GM19372 (cell line): ENCODE measurements at regions not wholly inside any gene's neighbourhood (a gene's known extent, or its start where the extent isn't known, plus 50 kb on each side); places are given as distances from the start of the nearest gene placed in this dataset.

ENCODE experiments used
- ATAC-seq: cut with Tn5 transposase; IDR thresholded peaks from one replicate; pipeline ENCODE4 v1.9.1; 2021; ENCODE audit warnings: mild to moderate bottlenecking, low read depth, moderate library complexity; ENCODE audit not compliant: unreplicated experiment

DNA sequence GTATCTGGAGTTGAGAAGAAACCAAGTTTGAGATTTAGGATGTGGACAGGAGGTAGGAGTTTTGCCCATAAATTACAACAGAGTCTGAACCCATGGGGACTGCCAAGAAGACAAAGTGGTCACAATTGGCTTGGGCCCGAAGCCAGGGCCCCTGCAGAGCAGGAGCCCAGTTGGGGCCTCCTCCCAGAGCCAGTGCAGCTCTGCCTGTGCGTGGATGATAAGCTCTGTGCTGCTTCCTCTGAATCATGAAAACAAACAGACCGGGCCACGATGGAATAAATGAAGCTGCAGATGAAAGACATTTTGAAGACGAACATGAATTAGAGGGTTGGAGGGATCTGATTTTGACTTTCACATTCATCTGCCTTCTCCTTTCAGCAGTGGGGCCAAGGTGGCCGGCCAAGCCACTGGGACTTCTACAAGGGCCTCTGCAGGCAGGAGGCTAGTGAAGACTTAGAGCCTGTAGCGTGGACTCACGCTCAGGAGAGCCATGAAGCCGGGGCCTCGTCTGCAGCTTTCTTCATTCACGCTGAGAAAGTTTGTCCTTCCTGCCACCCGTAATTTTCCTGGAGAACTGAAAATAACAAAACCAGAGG, 156.8 kb upstream of the LYZL1 start:
- ATAC-seq = no peak

DNA sequence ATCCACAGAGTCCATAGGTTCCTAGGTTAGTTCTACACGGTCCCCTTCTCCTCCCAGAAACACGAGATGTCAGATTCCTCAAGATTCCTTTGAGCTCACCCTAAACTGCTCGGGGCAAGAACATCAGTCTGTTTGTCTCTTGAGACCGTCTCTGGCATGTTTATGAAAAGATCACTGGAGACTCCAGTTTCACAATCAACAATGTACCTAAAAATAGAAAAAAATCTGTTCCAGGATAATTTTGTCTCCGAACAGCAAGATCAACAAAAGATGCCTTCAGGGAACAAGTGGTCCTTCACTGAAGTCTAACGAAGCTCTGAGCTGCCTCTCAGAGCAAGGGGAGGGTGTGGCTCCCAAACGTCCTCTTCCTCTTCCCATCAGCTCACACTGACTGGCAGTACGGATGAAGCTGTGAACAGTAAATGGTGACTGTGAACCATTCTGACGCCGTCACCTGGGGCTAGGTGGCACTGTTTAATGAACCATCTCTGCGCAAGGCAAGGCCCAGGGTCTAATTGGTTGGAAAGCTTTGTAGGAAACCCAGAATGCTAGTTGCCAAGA, 156.2 kb upstream of the LYZL1 start:
- ATAC-seq = no peak

DNA sequence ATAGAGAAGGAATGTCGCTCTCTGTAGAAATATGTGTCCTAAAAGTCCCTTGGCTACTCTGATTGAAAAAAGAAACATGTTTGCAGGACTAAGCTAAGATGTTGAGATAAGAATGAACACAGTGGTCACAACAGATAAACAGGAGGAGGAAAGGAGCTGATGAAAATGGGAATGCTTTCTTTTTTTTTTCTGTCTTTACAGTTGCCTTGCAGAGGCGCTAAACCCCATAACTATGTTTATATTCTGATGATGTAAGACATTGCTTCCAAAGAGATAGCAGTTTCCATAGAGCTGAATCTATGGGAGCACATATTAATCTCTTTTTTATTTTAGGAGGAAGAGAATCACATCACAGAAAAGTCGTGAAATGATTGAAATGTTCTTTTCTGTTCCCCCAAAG, 153.5 kb upstream of the LYZL1 start:
- no peak for ATAC-seq

DNA sequence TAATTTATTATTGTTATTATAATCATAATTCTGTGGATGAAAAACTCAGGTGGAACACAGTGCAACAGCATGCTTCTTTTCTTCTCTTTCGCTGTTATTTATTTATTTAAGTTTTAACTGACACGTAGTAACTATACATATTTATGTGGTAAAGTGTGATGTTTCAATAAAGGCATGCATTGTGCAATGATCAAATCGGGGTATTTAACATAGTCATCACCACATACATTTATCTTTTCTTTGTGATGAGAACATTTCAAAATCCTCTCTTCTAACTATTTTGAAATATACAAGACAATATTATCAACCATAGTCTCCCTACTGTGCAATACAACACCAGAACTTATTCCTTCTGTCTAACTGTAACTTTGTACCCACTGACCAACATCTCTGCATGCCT, 152.5 kb upstream of the LYZL1 start:
- no peak for ATAC-seq

DNA sequence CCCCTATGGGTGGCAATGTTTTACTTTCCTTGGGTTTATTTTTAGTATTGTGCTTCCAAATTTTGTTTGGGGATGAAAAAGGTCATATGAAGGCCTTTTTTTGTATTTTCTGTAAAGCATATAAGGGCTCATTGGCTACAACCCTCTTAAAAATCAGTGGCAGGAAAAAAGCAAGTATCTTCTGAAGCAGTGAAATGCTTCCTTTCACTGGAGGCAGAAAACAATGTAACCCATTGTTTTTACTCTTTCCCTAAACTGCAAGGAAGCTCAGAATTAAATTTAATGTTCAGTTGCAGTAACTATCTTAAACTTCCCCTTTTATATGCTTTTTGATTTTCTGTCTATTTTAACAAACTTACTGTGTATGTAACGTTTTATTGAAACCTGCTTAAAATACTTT, 148.7 kb upstream of the LYZL1 start:
- ATAC-seq = no peak

DNA sequence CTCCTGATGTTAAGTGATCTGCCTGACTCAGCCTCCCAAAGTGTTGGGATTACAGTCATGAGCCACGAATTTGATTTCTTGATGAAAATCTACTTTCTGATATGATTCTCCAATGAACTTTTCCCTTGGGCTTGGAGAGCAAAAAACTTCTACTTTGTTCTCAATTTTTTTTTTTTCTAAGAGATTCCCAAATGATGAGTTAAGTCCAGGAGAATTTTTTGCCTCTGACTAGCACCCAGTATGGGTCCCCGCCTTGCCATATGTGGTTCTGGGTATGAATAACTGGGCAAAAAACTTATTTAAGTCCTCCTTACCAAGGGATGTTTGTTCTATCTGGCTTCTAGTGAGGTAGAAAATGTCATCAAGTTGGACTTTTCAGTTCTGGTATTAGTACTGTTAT, 147.9 kb upstream of the LYZL1 start:
- ATAC-seq = no peak

DNA sequence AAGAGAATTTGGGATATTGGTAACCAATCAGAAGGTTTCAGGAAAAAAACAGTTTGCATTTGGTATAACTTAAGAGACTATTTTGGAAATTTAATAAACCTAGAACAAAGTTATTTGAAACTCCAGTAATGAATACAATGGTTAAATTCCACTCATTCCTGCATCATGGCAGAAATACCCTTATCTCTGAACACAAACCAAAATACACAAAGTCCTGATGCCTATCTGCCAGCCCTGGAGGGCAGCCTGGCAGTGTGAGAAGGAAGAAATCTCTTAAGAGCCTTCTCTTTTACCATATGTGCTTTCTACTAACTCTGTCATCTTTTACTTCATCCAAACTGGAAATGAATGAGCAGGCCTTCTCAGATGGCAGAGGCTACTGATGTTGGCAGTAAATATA, 147.1 kb upstream of the LYZL1 start:
- no peak for ATAC-seq

DNA sequence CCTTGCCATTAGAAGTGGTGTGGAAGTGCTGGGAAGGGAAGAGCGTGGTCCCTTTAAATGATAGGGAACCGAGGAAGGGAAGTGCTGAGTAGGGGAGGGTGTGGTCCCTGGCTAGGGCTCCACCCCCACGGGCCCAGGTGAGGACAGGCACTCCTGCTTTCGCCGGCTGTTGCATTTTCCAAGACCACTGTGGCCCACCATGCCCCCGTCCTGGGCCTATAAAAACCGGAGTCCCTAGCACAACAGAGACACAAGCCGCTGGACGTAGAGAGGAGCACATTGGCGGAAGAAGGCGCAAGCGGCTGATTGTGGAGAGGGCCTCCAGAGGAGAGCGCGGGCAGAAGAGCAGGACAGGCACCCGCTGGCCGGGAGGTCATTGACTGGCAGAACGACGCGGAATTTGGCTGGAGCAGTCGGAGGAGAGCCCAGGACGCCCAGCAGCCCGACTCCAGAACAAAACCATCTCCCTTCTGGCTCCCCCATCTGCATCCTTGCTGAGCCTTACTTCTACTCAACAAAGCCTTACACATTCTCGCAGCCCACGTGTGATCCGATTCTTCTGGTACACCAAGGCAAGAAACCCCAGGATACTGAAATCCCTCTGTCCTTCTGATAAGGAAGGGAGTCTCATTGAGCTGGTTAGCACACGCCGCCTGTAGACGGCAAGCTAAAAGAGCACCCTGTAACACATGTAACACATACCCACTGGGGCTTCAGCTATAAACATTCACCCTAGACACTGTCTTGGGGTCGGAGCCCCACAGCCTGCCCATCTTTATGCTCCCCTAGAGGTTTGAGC, 146.2 kb upstream of the LYZL1 start:
- ATAC-seq = no peak

DNA sequence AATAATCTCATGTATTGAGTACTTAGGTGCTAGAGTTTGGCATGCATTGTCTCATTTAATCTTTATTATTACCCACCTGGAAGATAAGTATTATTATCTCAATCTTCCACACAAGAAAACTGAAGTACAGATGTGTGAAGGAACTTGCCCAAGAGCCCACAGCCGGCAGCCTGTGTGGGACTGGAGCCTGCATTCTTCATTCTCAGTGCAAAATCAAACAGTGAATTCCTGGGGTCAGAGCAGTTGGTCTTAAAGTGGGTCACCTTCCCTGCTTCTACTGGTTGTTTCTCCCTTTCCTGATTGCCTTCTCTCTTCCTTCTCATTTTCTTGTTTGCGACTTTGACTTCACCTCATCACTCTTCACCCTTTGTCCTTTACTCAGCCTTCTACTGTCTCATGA, 144.7 kb upstream of the LYZL1 start:
- ATAC-seq = no peak

DNA sequence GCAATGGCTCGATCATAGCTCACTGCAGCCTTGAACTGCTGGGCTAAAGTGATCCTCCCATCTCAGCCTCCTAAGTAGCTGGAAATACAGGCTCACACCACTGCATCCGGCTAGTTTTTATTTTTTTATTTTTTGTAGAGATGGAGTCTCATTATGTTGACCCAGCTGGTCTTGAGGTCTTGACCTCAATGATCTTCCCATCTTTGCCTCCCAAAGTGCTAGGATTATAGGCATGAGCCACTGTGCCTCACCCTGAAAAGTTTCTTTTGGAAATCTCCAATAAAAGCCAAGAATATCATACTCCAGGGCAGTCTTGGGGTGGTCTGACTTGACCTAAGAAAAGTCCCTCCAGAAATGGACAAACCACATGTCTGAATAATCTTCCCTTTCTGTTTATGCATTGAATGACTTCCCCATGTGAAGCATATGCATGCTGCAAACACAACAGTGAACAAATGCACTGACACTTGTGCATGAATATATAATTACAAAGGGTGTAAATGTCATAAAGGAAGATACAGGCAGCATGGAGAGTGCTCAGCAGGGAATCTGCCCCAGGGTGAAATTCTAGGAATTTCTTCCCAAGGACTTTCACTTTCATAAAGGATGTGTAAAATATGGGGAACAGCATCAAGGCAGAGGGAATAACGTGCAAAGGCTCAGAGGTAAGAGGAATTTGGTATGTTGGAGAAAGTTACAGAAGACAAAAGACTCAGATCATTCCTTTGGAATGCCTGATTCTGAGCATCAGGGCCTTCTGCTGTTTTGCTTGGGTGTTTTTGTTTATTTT, 142.4 kb upstream of the LYZL1 start:
- ATAC-seq = no peak

DNA sequence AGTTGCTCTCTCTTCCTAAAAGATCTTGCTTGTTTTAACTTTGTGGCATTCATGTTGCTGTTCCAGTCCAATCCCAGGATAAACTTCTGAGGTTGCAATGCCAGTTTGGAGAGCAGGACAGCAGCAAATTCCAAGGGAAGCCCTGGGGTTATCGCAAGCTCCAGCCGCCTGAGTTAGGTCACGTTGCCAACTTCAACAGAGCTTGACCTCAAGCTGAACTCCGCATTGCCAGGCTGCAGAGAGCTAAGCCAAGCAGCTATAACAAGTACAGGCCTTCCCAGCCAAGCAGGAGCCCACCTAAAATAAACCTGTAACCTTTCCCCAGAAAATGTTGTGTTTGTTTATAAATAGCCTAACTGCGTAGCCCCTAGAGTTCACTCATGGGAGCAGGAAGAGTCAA, 138.9 kb upstream of the LYZL1 start:
- ATAC-seq = no peak

DNA sequence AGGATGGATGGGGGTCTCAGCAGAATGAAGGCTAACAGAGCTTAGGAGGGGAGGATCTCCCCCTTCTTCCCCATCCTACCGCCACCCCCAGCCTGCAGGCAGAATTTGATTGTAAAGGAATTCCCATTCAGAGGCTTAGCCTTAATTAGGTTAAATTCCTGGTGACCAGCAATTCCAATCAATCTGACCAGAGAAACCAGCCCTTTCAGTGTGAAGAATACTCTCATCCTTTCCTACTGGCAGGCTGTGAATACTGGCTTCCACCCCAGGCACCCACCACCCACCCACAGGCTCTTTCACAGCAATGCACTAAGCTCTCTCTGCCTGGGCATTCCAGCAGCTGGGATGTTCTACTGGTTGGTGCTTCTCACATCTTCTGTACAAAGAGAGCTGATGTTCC, 137.9 kb upstream of the LYZL1 start:
- no peak for ATAC-seq

DNA sequence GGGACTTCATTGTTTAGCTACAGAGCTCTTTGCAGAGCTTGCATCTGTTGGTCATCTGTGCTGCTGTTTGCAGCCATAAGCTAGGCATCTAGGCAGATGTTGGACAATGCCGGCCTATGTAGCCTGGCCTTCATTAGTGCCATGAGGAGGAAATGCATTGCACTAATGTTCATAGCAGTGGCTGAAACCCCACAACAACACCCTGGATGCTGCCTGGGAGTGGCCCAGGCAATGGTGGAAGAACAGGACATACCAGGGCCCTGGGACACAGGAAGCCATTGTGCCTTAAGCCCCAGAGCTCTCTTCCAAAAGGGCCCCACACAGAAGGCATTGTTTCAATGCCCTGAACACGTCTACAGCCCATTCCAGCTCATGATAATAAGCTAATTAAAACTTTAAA, 131.5 kb upstream of the LYZL1 start:
- no peak for ATAC-seq

DNA sequence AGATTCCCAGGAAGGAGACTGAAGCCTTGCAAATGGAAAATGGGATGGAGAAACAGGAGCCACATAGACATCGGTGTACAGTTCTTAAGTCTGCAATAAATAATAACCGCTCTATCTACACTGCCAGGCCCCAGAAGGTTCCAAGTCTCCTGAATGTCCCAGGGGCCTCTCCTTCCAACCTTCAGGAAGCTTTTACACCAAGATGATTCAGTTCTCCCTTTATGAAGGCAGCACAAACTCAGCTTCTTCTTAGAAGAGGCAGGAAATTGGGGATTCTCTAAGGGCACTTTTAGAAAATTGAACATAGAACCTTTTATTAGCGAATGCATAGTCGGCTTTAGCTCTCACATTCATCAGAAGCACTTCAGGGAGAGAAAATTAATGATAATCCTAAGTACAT, 130.8 kb upstream of the LYZL1 start:
- no peak for ATAC-seq

DNA sequence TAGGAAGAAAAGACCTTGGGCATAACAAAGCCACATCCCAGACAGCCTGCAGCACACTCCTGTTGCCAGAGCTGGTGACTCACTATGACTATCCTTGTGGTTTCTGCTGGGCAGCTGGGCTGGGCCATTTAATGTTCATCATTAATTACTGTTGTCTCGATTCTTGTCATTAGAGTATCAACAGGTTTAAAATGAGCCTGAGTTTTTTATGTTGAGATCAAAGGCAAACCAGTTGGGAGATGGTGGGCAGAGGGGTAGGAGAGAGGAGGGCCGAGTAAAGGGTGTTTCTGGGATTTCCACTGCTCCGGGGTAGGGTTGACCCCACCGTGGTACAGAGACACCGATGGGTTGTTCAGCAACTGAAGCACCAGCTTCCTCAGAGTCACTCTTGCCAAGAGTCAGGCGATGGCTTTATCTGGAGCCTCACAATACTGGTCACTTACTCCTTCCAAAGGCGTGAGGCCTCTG, 128.7 kb upstream of the LYZL1 start:
- no peak for ATAC-seq

DNA sequence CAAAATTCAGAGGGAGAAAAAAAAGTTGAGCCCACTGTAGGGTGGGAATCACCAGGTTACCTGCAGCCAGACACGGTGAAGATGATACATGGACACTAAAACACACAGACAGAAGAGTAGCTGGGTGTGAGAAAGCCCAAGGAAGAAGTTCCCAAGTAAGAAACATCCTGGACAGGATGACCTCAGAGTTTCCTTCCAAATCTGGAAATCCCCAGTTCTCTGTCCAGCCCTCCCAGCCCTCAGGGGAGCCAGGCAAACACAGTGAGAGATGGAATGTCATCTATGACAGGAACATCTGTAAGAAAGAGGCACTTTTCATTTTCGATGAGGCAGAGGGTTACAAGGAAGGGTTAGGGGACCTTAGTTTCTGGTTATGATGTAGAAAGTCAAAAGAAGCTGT, 125.1 kb upstream of the LYZL1 start:
- no peak for ATAC-seq

DNA sequence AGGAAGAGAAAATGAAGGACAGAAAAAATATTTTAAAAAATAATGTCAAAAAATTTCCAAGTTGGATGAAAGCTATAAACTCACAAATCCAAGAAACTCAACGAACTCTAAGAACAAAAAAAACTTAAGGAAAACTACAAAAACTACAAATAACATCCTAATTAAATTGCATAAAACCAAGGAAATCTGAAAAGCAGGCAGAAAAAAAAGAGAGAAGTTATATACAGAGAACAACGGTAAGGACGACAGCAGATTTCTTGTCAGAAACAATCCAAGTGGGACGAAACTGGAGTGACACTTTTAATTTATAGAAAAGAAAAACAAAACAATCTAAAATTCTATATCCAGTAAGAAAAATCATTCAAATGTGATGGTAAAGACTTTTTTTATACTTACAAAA, 122.2 kb upstream of the LYZL1 start:
- no peak for ATAC-seq

DNA sequence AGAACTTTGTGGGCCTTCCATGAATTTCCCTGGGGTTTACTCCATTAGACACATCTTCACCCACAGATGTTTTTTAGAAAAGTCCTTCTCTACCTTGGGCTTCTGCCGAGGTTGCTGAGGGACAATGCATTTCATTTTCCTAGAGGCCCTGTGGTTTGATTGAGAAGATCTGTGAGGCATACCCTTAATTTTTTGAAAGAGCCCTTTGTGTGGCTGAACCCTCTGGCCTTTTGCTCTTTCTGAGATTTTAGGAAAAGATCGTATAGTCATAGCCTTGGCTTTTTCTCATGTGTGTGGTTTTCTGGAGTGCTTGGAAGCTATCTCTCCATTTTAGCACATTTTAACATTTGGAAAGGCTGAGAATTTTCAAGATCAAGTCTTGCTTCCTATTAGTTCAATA, 119.8 kb upstream of the LYZL1 start:
- ATAC-seq = no peak

DNA sequence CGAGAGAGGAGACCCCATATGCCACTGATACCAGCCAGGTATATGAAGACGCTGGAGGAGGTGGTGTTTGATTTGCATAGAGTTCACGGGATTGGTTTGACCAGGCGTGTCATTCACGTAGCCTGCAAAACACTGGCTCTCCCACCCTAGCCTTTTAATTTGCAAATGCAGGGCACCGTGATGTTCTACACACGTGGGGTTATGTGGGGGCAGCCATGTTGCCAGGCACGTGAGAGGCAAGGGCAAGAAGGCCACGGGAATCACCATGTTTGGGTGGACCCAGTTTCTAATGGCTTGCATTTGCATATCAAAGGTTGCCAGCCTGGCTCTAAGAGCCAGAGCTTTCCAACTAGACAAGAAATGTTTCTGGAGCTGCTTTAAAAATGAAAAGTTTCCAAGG, 117.2 kb upstream of the LYZL1 start:
- no peak for ATAC-seq

DNA sequence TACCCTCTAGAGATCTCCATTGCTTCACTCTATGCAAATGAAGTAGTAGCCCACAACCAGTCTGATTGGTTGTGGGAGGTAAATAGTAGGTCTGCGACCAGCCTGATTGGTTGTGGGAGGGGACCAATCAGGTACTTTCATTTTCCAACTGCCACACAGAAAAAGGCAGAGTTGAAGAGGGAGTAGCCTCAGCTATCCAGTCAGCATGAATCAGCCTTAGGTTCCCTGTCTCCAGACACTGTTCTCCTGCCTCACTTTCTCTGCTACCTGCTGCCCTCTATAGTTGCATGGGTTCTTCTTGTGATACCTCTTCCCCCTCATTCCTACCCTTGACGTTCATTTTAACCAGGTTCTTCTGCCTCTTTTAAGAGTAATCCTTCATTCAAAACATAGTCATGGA, 114.5 kb upstream of the LYZL1 start:
- no peak for ATAC-seq
